Nephron progenitor cell (in vitro differentiated cells): ENCODE measurements at regions not wholly inside any gene's neighbourhood (a gene's known extent, or its start where the extent isn't known, plus 50 kb on each side); places are given as distances from the start of the nearest gene placed in this dataset.
A peak's percentile ranks its signal among the peaks of the same experiment; 100 is the strongest.

Experiments used
- DNase-seq: peaks from one replicate; pipeline ENCODE4 v3.0.0; 2021
- H3K27ac Mint-ChIP-seq: 2 replicates; pipeline ENCODE4 v1.8.0; 2021; ENCODE audit warnings: mild to moderate bottlenecking, moderate library complexity, mixed read lengths
- H3K27me3 Mint-ChIP-seq: 2 replicates; pipeline ENCODE4 v1.8.0; 2021; ENCODE audit warnings: mild to moderate bottlenecking, low read depth, mixed read lengths; ENCODE audit not compliant: poor library complexity
- H3K36me3 Mint-ChIP-seq: 2 replicates; pipeline ENCODE4 v1.8.0; 2021; ENCODE audit warnings: low read depth, mixed read lengths
- H3K4me1 Mint-ChIP-seq: 2 replicates; pipeline ENCODE4 v1.8.0; 2021; ENCODE audit warnings: mixed read lengths
- H3K4me3 Mint-ChIP-seq: 2 replicates; pipeline ENCODE4 v1.8.0; 2021; ENCODE audit warnings: mild to moderate bottlenecking, moderate library complexity, mixed read lengths
- H3K9me3 Mint-ChIP-seq: 2 replicates; pipeline ENCODE4 v1.8.0; 2021; ENCODE audit warnings: mild to moderate bottlenecking, moderate library complexity, mixed read lengths
- TF ChIP-seq, protein P1 (sequence below): fragments of 200-600 bp; sonication (generic); IDR thresholded peaks from 2 replicates; pipeline ENCODE4 v1.5.0; 2021; ENCODE audit warnings: antibody characterized with exemption

DNA sequence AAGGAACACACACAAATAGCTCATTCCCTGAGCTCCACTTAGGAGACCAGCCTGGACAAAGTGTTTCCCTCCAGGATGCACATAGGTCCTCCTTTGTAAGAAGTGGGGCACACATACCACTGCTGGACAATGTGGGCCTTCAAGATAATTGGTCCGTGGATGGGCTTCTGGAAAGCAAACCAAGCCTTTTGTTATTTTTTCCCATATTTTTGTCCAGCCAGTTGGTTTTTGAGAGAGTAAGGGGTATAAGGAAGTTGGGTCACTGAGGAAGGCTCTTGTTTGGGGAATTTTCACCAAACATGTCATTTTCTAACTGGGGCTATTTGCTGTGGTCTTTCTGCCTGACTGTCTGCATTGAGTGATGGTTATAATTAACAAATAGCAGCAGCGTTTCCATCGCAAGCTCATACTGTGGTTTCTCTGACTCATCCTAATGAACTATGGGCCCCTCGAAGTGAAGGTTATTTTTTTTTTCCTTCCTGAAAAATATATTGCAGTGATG is 306.3 kb upstream of the DUSP10 start:
- H3K4me3 Mint-ChIP-seq = no peak overlapping the region
- H3K36me3 Mint-ChIP-seq = no peaks in the 10 kb centered on the region
- peaks cover 3% of the 10 kb centered on the region for H3K27me3 Mint-ChIP-seq
- TF ChIP-seq, protein P1, sequence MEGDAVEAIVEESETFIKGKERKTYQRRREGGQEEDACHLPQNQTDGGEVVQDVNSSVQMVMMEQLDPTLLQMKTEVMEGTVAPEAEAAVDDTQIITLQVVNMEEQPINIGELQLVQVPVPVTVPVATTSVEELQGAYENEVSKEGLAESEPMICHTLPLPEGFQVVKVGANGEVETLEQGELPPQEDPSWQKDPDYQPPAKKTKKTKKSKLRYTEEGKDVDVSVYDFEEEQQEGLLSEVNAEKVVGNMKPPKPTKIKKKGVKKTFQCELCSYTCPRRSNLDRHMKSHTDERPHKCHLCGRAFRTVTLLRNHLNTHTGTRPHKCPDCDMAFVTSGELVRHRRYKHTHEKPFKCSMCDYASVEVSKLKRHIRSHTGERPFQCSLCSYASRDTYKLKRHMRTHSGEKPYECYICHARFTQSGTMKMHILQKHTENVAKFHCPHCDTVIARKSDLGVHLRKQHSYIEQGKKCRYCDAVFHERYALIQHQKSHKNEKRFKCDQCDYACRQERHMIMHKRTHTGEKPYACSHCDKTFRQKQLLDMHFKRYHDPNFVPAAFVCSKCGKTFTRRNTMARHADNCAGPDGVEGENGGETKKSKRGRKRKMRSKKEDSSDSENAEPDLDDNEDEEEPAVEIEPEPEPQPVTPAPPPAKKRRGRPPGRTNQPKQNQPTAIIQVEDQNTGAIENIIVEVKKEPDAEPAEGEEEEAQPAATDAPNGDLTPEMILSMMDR = no peak
- no peaks in the 10 kb centered on the region for H3K9me3 Mint-ChIP-seq
- DNase-seq = no peak
- H3K4me1 Mint-ChIP-seq = peaks cover 55% of the 10 kb centered on the region
- H3K27ac Mint-ChIP-seq = peak overlapping the region; percentile 42

DNA sequence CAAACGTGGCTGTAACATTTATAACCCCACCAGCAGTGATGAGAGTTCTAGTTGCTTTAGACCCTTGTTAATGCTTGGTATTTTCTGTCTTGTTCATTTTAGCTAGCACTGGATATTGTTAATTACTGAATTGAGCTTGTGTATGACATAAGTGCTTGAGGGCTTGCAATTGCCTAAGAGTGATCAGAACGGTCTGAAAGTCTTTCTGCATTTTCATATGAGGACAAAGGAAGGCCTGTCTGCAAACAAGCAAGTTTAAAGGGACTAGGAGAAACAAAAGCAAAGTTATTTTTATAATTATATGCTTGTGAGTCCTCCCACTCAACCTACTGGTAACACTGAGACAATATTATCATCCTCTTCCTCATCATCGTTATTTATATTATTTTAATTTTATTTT is 305.5 kb upstream of the DUSP10 start:
- Mint-ChIP-seq H3K27ac (no peak overlapping the region), H3K4me1 (peaks cover 58% of the 10 kb centered on the region), H3K9me3 (no peaks in the 10 kb centered on the region), H3K4me3 (no peak overlapping the region), H3K27me3 (peaks cover 3% of the 10 kb centered on the region), H3K36me3 (no peaks in the 10 kb centered on the region)
- TF ChIP-seq, protein P1 = no peak
- DNase-seq = no peak

DNA sequence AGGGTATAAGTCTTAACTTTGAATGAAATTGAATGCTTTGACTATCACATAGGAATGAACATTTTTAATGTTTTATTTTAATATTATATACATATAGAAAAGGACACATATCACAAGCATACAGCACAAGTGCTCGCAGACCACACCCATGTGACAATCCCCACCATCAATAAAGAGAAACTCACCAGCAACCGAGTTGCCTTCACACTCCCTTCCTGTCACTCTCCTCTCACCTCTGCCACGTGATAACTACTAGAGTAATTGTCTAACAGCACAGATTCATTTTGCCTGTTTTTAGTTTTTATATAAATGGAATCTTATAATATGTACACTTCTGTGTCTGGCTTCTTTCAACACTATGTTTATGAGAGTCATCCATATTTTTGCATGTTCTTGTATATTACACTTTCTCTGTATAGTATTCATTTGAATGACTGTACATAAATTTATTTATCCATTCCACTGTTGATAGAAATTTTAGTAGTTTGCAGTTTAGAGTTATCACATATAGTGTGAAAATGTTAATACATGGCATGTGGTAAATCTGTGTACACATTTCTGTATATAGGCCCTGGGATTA is 304.9 kb upstream of the DUSP10 start:
- no peak for DNase-seq
- no peak overlapping the region for H3K4me3 Mint-ChIP-seq
- TF ChIP-seq, protein P1 = no peak
- peaks cover 3% of the 10 kb centered on the region for H3K27me3 Mint-ChIP-seq
- no peaks in the 10 kb centered on the region for H3K9me3 Mint-ChIP-seq
- H3K36me3 Mint-ChIP-seq = no peaks in the 10 kb centered on the region
- H3K4me1 Mint-ChIP-seq = peaks cover 60% of the 10 kb centered on the region
- no peak overlapping the region for H3K27ac Mint-ChIP-seq

DNA sequence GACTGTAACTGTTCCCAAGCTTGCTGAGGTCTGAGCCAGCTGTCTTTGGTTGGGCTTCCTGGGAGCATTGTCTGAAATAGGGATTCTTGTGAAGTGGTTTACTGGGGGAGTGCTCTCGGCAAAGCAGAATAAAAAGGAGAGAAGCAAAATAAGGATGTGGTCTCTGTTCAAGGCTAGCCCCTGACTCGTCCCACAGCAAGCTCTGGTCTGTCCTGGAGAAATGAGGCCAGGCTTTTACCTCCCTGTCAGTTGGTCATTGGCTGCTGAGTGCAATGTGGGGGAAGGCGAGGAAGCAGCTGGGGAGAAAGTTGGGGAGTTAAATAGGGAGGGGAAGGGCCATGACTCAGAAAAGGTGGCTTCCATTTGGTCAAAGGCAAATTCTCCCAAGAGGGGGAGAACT is 303.9 kb upstream of the DUSP10 start:
- TF ChIP-seq, protein P1 = no peak
- H3K36me3 Mint-ChIP-seq = no peaks in the 10 kb centered on the region
- no peak overlapping the region for H3K4me3 Mint-ChIP-seq
- no peak overlapping the region for H3K27ac Mint-ChIP-seq
- peaks cover 3% of the 10 kb centered on the region for H3K27me3 Mint-ChIP-seq
- H3K4me1 Mint-ChIP-seq = peaks cover 67% of the 10 kb centered on the region
- no peaks in the 10 kb centered on the region for H3K9me3 Mint-ChIP-seq
- no peak for DNase-seq

DNA sequence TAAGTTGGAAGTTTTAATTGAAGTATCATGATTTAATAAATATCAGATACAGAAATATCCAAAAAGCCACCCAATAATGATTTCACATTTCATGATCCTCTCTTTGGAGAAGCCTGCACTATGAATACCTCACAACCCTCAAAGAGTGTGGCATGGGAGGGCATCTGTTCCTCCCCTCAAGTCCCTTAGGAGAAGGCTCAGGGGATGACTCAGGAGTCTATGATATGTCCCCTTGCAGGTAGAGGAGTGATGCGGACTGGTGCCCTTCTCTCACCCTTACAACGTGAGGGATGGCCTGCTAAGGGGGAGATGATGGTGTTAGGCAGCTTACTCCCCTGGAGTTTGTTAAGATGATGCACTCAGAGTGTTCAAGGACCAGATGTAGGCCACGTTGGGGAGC is 303.3 kb upstream of the DUSP10 start:
- no peak for DNase-seq
- Mint-ChIP-seq H3K9me3 (no peaks in the 10 kb centered on the region), H3K4me3 (no peak overlapping the region), H3K27ac (no peak overlapping the region), H3K27me3 (peaks cover 3% of the 10 kb centered on the region), H3K36me3 (no peaks in the 10 kb centered on the region), H3K4me1 (peaks cover 68% of the 10 kb centered on the region)
- TF ChIP-seq, protein P1 = no peak
